Activated CD8-positive, alpha-beta memory T cell treated with anti-CD3 and anti-CD28 coated beads for 36 hours (primary cell): ENCODE measurements at regions not wholly inside any gene's neighbourhood (a gene's known extent, or its start where the extent isn't known, plus 50 kb on each side); places are given as distances from the start of the nearest gene placed in this dataset.
"Not testable (repeated sequence)": the region's sequence is repeated elsewhere in the genome, so short reads cannot be mapped to it uniquely, and the experiment has no call there.

Experiments
- CTCF ChIA-PET: fragments of 350-600 bp; sonication (Branson Sonifier 250); formaldehyde crosslinking; loops from one replicate; lab custom pipeline; 2021; ENCODE audit warnings: antibody characterized with exemption; lab: Charles Lee
- POLR2A ChIA-PET: fragments of 350-600 bp; sonication (Branson Sonifier 250); formaldehyde crosslinking; loops from one replicate; lab custom pipeline; 2021; ENCODE audit warnings: antibody characterized with exemption; lab: Charles Lee

- CTCF ChIA-PET = no interaction called here
Observed at GRCh38 chr6:122238861-122239260, 160.6 kb upstream of the HSF2 start.

GRCh38 chr6:122246906-122247658, 152.4 kb upstream of the HSF2 start:
- POLR2A ChIA-PET = no interaction called here
- CTCF ChIA-PET = no interaction called here

More at GRCh38 chr6:122238861-122239260, 160.6 kb upstream of the HSF2 start:
- POLR2A ChIA-PET = no interaction called here

GRCh38 chr6:122248001-122248669, 151.3 kb upstream of the HSF2 start:
- CTCF ChIA-PET = no interaction called here
- POLR2A ChIA-PET = no interaction called here

GRCh38 chr6:122248844-122249243, 150.6 kb upstream of the HSF2 start:
- ChIA-PET CTCF (no interaction called here), POLR2A (no interaction called here)

- ChIA-PET CTCF (no interaction called here), POLR2A (no interaction called here)
Observed at GRCh38 chr6:122258839-122259238, 140.6 kb upstream of the HSF2 start.

GRCh38 chr6:122264557-122264956, 134.9 kb upstream of the HSF2 start:
- ChIA-PET CTCF (no interaction called here), POLR2A (no interaction called here)

GRCh38 chr6:122265755-122266154, 133.7 kb upstream of the HSF2 start:
- ChIA-PET POLR2A (no interaction called here), CTCF (no interaction called here)

GRCh38 chr6:122268394-122268793, 131.1 kb upstream of the HSF2 start:
- CTCF ChIA-PET = no interaction called here
- POLR2A ChIA-PET = no interaction called here

GRCh38 chr6:122276637-122277036, 122.8 kb upstream of the HSF2 start:
- POLR2A ChIA-PET = no interaction called here
- CTCF ChIA-PET = no interaction called here

- CTCF ChIA-PET, POLR2A ChIA-PET: not testable (repeated sequence)
Observed at GRCh38 chr6:122280105-122281021, 119.1 kb upstream of the HSF2 start.

- ChIA-PET POLR2A (no interaction called here), CTCF (no interaction called here)
Observed at GRCh38 chr6:122283884-122284283, 115.6 kb upstream of the HSF2 start.

- ChIA-PET CTCF (no interaction called here), POLR2A (no interaction called here)
Observed at GRCh38 chr6:122284848-122285247, 114.6 kb upstream of the HSF2 start.

GRCh38 chr6:122285292-122285913, 114.0 kb upstream of the HSF2 start:
- CTCF ChIA-PET = no interaction called here
- POLR2A ChIA-PET = no interaction called here

GRCh38 chr6:122286512-122286911, 112.9 kb upstream of the HSF2 start:
- POLR2A ChIA-PET = no interaction called here
- CTCF ChIA-PET = no interaction called here

- ChIA-PET POLR2A (no interaction called here), CTCF (no interaction called here)
Observed at GRCh38 chr6:122289762-122290539, 109.5 kb upstream of the HSF2 start.

GRCh38 chr6:122297010-122297409, 102.4 kb upstream of the HSF2 start:
- CTCF ChIA-PET = no interaction called here
- POLR2A ChIA-PET = no interaction called here

GRCh38 chr6:122302067-122302466, 97.4 kb upstream of the HSF2 start:
- CTCF ChIA-PET = no interaction called here
- POLR2A ChIA-PET = no interaction called here

- ChIA-PET CTCF (no interaction called here), POLR2A (no interaction called here)
Observed at GRCh38 chr6:122307577-122307976, 91.9 kb upstream of the HSF2 start.

- POLR2A ChIA-PET = no interaction called here
- CTCF ChIA-PET = no interaction called here
Observed at GRCh38 chr6:122308074-122308473, 91.4 kb upstream of the HSF2 start.
